ENCODE measurements at regions not wholly inside any gene's neighbourhood (a gene's known extent, or its start where the extent isn't known, plus 50 kb on each side); places are given as distances from the start of the nearest gene placed in this dataset.
A peak's percentile ranks its signal among the peaks of the same experiment; 100 is the strongest.
"Not testable (repeated sequence)": the region's sequence is repeated elsewhere in the genome, so short reads cannot be mapped to it uniquely, and the experiment has no call there.

DNA sequence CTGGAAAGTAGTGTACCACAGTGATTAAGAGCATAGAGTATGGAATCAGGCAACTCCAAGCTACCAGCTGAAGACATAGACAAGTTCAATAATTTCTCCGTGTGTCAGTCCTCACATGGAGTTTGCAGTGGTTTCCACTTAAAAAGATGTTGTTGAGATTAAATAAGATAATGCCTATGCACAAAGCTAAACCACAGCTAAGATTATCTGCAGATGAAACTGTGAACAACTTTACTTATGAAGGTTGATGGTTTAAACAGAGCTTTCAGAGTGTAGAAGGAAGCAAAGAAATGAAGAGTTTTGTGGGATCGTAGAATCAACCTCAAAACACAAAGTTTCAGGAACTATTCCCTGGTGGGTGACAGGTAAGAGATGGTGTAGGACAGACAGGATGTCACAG, 223.5 kb upstream of the IL12B start:
- intact Hi-C loops (cut with DNase I): no loop called here
- no peak for DNase-seq

DNA sequence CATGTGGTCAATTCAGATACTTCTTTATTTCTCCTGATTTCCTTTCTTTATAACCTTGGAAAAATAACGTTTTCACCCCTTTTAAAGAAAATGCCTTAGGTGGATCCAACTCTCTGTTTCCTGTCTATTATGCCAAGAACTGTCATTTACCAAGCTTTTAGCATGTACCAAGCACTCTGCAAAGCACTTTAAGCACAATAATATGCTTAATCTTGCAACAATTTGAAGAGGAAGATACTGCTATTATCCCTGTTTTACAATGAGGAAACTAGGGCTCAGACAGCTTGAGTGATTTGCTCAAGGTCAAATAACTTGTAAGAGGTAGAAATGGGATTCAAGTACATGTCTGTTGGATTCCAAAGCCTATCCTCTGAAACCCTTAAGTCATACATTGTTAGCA, 224.8 kb upstream of the IL12B start:
- peak in 1 of 42 donors; percentile 11 for DNase-seq
- intact Hi-C loops (cut with DNase I): no loop called here

GRCh38 chr5:159559337-159559736, 229.1 kb upstream of the IL12B start:
- no peak for DNase-seq
- intact Hi-C loops (cut with DNase I): no loop called here

DNA sequence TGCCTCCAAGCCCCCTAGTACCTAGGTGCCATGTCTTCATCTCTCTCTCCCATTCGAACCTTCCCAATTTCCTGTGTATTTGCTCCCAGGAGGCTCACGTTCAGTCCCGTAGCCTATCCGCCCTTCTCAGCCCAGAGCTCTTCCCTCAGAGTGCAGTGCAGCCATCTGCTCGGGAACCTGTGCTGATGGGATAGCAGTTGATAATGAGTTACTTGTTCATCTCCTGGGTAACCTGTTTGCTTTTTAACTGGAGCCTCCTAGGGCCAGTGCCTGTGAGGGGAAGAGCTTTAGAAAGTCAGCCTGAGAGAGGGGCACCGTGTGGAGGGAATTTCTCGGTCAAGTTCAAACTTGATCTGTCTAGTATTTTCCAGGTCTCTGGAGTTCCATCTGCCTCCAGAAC, 229.8 kb upstream of the IL12B start:
- intact Hi-C loops (cut with DNase I): no loop called here
- DNase-seq: no peak

GRCh38 chr5:159564031-159564430, 233.7 kb upstream of the IL12B start:
- intact Hi-C loops (cut with DNase I): no loop called here
- no peak for DNase-seq

GRCh38 chr5:159566832-159567231, 236.5 kb upstream of the IL12B start:
- intact Hi-C loops (cut with DNase I): no loop called here
- DNase-seq: no peak

DNA sequence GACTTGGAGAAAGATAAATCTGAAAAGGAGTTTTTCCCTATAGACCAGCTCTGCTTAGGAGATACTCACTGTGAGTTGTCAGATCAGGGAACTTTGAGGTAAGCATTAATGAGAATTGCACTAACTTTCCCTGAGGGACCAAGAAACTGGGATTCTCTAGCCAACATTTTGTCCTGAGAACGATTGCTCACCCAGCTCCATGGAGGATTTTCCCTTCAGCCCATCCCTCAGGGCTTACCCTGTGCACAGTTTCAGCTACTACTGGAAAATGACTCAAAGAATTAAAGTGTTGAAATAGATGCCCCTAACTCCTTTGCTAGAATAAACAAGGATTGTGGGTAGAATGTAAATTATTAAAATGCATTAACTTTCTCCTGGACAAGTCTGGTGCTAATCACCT, 237.2 kb upstream of the IL12B start:
- intact Hi-C loops (cut with DNase I): no loop called here
- DNase-seq: no peak

- no peak for DNase-seq
- intact Hi-C loops (cut with DNase I): no loop called here
These were observed 241.4 kb upstream of the IL12B start for GRCh38 chr5:159571501-159572244.

DNA sequence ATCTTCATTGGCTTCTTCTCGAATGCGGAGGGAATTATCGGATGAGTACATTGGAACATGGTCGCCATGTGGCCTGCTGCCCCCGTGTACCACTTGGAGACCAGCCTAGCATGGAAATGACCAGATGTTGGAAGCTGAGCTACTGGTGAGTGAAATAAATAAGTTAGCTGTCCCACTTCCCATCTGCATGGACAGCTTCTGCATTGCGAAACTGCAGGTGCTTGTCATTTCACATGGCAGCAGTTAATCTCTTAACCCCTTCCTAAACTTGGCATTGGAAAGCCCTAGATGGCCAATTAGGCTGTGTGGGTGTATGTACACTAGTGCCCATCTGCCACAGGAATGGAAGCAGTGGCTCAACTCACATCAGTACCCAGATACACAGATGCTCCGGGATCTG, 246.6 kb upstream of the IL12B start:
- DNase-seq: no peak
- intact Hi-C loops (cut with DNase I): no loop called here

DNA sequence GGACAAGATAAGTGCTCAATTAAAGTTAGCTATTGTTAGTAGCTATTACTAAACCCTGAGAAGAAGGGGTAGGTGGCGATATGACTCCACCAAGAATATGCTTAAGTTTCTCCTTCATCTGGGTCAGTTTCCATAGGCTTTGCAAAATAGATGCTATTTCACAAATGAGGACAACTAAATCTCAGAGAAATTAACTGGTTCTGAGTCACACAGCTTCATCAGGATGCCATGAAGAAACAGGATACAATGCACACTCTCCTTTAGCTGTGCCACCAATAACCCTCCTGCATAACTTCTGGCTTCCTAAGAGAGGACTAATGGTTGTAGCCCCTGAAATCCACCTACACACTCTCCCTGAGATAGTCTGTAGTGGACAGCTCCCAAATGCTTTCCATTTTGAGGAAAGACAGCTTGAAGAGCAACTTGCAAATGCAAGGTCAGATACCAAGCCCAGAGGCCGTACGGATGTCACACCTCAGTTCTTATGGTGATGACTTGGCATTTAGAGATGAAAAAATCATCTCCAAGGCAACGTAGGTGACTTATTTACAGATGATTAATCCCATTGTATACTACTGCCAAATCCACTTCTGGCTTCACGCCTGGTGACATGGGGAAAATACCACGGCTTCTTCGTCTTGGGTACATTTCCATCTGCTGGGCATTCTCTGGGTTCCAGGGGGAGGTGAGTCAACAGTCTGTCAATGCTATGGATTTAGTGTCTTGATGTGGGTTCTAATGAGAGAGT, 251.4 kb upstream of the IL12B start:
- no peak for DNase-seq
- intact Hi-C loops (cut with DNase I): no loop called here

- intact Hi-C loops (cut with DNase I): no loop called here
- DNase-seq: no peak
These were observed 252.7 kb upstream of the IL12B start for GRCh38 chr5:159582756-159583541.

GRCh38 chr5:159586921-159587320, 256.6 kb upstream of the IL12B start:
- no peak for DNase-seq
- intact Hi-C loops (cut with DNase I): no loop called here

DNA sequence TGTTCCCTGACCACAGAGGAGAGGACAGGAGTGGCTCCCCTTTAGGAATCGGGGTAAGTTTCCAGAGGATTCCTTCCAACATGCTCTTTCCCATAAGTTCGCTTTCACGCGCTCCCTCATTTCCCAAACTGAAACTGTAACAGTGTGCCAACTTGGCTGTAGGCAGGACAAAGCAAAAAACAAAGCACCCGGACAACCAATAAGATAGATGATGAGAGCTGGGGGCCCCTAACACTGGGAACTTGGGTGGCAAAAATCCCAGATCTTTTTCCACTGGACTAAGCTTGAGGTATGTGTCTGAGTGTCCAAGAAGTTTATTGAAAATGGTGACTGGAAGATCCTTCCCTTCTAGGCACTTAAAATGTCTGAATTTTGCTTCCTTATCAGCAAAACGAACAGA, 258.7 kb upstream of the IL12B start:
- no peak for DNase-seq
- intact Hi-C loops (cut with DNase I): no loop called here

GRCh38 chr5:159593518-159594073, 263.3 kb upstream of the IL12B start:
- intact Hi-C loops (cut with DNase I): no loop called here
- DNase-seq: no peak

GRCh38 chr5:159595561-159595960, 265.3 kb upstream of the IL12B start:
- DNase-seq; intact Hi-C loops (cut with DNase I): not testable (repeated sequence)

- intact Hi-C loops (cut with DNase I): no loop called here
- no peak for DNase-seq
These were observed 270.9 kb upstream of the IL12B start for GRCh38 chr5:159601216-159601615.

- intact Hi-C loops (cut with DNase I): no loop called here
- no peak for DNase-seq
These were observed 272.1 kb upstream of the IL12B start for GRCh38 chr5:159602434-159602833.

DNA sequence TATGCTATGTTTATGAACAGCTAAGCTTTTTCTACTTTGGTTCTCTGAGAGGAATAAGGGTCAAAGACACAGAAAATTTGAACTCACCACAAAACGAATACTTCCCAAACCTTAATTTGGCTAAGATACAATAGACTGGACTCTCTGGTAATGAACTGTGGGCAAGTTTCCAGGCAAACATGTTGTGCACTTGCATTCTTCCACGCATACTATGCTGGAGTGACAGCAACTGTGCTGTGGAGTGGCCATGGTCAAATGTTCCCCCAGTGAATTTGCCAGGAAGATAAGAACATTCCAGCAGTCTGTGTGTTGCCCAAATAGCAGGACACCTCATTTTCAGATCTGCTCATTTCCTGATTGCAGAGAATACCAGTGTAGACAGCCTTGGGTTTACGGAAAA, 275.3 kb upstream of the IL12B start:
- intact Hi-C loops (cut with DNase I): no loop called here
- no peak for DNase-seq

DNA sequence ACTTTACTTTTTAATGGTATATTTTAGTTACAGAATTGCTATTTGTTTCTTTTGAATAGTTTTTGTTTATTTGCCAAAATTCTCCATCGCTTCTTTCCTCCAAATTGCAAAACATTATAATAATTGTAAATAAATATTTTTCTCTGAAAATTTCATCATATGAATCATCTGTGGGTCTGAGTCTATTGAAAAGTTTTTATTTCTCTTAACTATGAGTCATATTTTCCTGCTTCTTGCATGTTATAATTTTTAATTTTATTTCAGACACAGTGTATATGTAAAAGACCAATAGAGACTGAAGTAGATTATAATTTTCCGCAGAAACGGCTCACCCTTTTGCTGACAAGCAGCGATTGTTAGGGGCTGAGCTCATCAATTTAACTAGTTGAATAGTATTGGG, 279.1 kb upstream of the IL12B start:
- DNase-seq: no peak
- intact Hi-C loops (cut with DNase I): no loop called here
